ENCODE measurements at regions not wholly inside any gene's neighbourhood (a gene's known extent, or its start where the extent isn't known, plus 50 kb on each side); places are given as distances from the start of the nearest gene placed in this dataset.

DNA sequence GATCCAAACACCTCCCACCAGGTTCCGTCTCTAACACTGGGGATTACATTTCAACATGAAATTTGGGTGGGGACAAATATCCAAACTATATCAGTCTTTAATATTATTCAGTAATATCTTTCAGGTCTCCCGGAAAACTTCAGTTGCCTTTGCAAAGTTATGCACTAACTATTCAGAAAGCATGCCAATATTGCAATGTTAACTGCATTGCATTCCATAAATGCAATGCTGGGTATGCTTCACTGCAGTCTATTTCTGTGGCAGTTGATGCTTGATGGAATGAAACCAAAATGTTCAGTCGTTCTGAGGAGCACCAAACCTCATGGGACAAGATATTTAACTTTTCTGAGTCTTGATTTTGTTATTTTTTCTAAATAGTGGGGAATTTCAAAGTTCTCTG lies 147.5 kb downstream of the SLC16A9 start:
- Histone ChIP-seq H3K4me1 (ENCODE audit: insufficient read depth, low read length) (no peaks in the 10 kb centered on the region), H3K4me3 (ENCODE audit: low read length) (no peak overlapping the region), H3K27me3 (ENCODE audit: control insufficient read depth in 1 of 2, insufficient read depth in 2 of 2, low read length in 2 of 2) (no peaks in the 10 kb centered on the region), H3K27ac (ENCODE audit: low read depth in 1 of 2, low read length in 2 of 2) (no peak overlapping the region), H3K36me3 (ENCODE audit: insufficient read depth, low read length) (no peaks in the 10 kb centered on the region), H3K9me3 (ENCODE audit: control insufficient read depth in 1 of 2, insufficient read depth in 1 of 2, low read length in 2 of 2) (no peaks in the 10 kb centered on the region)
- TF ChIP-seq, protein P1, sequence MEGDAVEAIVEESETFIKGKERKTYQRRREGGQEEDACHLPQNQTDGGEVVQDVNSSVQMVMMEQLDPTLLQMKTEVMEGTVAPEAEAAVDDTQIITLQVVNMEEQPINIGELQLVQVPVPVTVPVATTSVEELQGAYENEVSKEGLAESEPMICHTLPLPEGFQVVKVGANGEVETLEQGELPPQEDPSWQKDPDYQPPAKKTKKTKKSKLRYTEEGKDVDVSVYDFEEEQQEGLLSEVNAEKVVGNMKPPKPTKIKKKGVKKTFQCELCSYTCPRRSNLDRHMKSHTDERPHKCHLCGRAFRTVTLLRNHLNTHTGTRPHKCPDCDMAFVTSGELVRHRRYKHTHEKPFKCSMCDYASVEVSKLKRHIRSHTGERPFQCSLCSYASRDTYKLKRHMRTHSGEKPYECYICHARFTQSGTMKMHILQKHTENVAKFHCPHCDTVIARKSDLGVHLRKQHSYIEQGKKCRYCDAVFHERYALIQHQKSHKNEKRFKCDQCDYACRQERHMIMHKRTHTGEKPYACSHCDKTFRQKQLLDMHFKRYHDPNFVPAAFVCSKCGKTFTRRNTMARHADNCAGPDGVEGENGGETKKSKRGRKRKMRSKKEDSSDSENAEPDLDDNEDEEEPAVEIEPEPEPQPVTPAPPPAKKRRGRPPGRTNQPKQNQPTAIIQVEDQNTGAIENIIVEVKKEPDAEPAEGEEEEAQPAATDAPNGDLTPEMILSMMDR (IDR thresholded peaks at IDR 0.05), result no peak
- Mint-ChIP-seq H3K36me3 (ENCODE audit: low read depth) (no peaks in the 10 kb centered on the region), H3K4me3 (no peak overlapping the region), H3K4me1 (ENCODE audit: low read depth) (no peaks in the 10 kb centered on the region), H3K27me3 (no peaks in the 10 kb centered on the region), H3K27ac (no peak overlapping the region), H3K9me3 (no peaks in the 10 kb centered on the region)
- ChIA-PET CTCF (no interaction called here), POLR2A (no interaction called here)
- ATAC-seq (ENCODE audit: poor library complexity) (no peak), DNase-seq (no peak)
- intact Hi-C loops (cut with DNase I, micrococcal nuclease), result no loop called here

DNA sequence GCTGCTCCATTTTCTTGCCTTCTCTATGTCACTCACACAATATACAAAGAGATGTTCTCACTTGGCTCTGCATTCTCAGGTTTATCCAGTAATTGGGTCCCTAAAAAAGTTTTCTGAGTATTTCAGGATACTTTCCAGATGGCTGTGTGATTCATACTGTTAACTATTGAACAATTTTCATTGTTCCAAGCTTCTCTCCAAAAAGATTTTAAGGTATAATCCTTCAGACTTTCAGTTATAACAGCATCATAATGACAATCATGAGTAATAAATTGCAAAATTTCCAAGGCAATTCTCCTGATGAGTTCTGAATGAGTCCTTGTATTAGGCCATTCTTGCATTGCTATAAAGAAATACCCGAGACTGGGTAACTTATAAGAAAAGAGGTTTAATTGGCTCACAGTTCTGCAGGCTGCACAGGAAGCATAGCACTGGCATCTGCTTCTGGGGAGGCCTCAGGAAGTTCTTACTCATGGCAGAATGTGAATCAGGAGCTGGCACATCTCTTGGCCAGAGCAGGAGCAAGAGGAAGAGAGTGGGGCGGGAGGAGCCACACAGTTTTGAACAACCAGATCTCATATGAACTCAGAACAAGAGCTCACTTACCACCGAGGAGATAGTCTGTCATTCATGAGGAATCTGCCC lies 148.1 kb downstream of the SLC16A9 start:
- Mint-ChIP-seq H3K27me3 (no peaks in the 10 kb centered on the region), H3K36me3 (ENCODE audit: low read depth) (no peaks in the 10 kb centered on the region), H3K9me3 (no peaks in the 10 kb centered on the region), H3K4me3 (no peak overlapping the region), H3K4me1 (ENCODE audit: low read depth) (no peaks in the 10 kb centered on the region), H3K27ac (no peak overlapping the region)
- DNase-seq (no peak), ATAC-seq (ENCODE audit: poor library complexity) (no peak)
- CTCF ChIA-PET, result no interaction called here
- Histone ChIP-seq H3K27me3 (ENCODE audit: control insufficient read depth in 1 of 2, insufficient read depth in 2 of 2, low read length in 2 of 2) (no peaks in the 10 kb centered on the region), H3K27ac (ENCODE audit: low read depth in 1 of 2, low read length in 2 of 2) (no peak overlapping the region), H3K4me3 (ENCODE audit: low read length) (no peak overlapping the region), H3K4me1 (ENCODE audit: insufficient read depth, low read length) (no peaks in the 10 kb centered on the region), H3K9me3 (ENCODE audit: control insufficient read depth in 1 of 2, insufficient read depth in 1 of 2, low read length in 2 of 2) (no peaks in the 10 kb centered on the region), H3K36me3 (ENCODE audit: insufficient read depth, low read length) (no peaks in the 10 kb centered on the region)
- intact Hi-C loops (cut with DNase I, micrococcal nuclease), result no loop called here
- POLR2A ChIA-PET, result no interaction called here
- TF ChIP-seq, protein P1 (IDR thresholded peaks at IDR 0.05), result no peak

DNA sequence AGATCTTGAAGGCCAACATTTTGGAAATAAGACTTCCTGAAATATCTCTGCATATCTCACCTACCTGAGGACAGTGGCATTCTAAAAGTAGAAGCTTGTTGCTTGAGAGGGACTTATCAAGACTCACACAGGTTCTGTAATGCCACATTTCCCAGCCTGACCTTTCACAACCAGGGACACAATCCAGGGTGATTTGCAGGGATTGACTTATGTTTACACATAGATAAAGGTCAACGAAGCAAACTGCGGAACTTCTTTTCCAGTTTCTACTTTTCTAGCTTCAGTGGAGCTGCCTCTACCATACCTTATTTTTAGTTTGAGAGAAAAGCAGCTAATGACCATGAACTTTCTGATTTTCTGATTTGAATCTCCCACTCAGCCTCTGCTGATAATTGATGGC lies 148.7 kb downstream of the SLC16A9 start:
- no peak overlapping the region for H3K27ac Mint-ChIP-seq
- H3K27me3 Mint-ChIP-seq, result no peaks in the 10 kb centered on the region
- no peak overlapping the region for H3K4me3 Mint-ChIP-seq
- ATAC-seq (ENCODE audit: poor library complexity) (no peak), DNase-seq (no peak)
- no peak overlapping the region for H3K27ac ChIP-seq (ENCODE audit: low read depth in 1 of 2, low read length in 2 of 2)
- H3K9me3 ChIP-seq (ENCODE audit: control insufficient read depth in 1 of 2, insufficient read depth in 1 of 2, low read length in 2 of 2), result no peaks in the 10 kb centered on the region
- H3K36me3 ChIP-seq (ENCODE audit: insufficient read depth, low read length), result no peaks in the 10 kb centered on the region
- POLR2A ChIA-PET, result no interaction called here
- TF ChIP-seq, protein P1 (IDR thresholded peaks at IDR 0.05), result no peak
- H3K4me3 ChIP-seq (ENCODE audit: low read length), result no peak overlapping the region
- H3K4me1 Mint-ChIP-seq (ENCODE audit: low read depth), result no peaks in the 10 kb centered on the region
- intact Hi-C loops (cut with DNase I, micrococcal nuclease), result no loop called here
- H3K4me1 ChIP-seq (ENCODE audit: insufficient read depth, low read length), result no peaks in the 10 kb centered on the region
- no peaks in the 10 kb centered on the region for H3K27me3 ChIP-seq (ENCODE audit: control insufficient read depth in 1 of 2, insufficient read depth in 2 of 2, low read length in 2 of 2)
- no peaks in the 10 kb centered on the region for H3K36me3 Mint-ChIP-seq (ENCODE audit: low read depth)
- CTCF ChIA-PET, result no interaction called here
- H3K9me3 Mint-ChIP-seq, result no peaks in the 10 kb centered on the region
